GM21528 (cell line): ENCODE measurements at regions not wholly inside any gene's neighbourhood (a gene's known extent, or its start where the extent isn't known, plus 50 kb on each side); places are given as distances from the start of the nearest gene placed in this dataset.

Experiments
- ATAC-seq: cut with Tn5 transposase; IDR thresholded peaks from one replicate; pipeline ENCODE4 v1.9.1; 2021; ENCODE audit warnings: mild to moderate bottlenecking, moderate library complexity; ENCODE audit not compliant: unreplicated experiment, low FRiP score

- no peak for ATAC-seq
These were observed 319.9 kb downstream of the EN1 start for GRCh38 chr2:118527571-118527970.

- ATAC-seq: no peak
These were observed 322.1 kb downstream of the EN1 start for GRCh38 chr2:118525346-118525745.

DNA sequence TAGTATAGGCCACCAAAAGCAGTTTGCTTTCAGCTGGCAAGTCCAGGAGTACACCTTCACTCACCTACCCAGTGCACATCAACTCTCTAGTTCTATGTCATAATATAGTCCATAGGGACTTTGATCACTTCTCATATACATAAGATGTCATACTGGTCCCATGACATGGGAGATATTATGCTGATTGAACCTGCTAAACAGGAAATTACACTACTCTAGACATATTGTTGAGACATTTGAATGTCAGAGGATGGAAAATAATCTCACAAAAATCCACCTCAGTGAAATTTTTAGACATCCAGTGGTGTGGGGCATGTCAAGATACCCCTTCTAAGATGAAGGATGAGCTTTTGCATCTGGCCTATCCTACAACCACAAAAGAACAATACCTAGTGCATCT is 322.5 kb downstream of the EN1 start:
- no peak for ATAC-seq

DNA sequence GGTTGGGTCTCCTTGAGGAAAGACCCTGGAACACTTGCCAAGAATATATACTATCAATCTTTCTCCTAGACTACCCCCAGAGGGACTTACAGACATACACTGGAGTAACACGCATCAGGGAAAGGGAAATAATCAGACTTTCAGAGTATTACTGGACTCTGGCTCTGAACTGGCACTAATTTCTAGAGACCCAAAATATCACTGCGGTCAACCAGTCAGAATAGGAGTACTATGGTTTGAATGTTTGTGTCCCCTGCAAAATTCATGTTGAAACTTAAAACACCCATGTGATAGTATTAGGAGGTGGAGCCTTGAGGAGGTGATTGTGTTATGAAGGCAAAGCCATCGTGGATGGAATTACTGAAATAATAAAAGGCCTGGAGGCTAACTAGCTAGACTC is 323.7 kb downstream of the EN1 start:
- ATAC-seq: no peak

DNA sequence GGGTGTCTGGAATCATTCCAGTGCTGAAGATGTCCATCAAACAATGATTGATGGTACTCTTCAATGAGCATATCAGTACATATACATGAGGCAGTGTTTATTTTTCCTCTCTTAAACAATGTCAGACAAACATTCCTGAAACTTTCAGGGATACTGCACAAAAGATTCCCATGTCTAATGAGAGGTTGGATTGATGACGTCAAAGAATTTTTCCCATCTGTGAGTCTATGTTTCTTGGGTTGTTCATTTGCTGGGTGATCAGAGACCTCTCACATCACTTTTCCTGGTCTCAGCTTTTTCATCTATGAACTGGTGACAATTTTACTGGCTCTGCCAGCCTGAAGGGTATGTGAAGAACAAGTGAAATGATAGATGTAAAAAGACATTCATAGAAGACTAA is 325.5 kb downstream of the EN1 start:
- ATAC-seq: no peak

DNA sequence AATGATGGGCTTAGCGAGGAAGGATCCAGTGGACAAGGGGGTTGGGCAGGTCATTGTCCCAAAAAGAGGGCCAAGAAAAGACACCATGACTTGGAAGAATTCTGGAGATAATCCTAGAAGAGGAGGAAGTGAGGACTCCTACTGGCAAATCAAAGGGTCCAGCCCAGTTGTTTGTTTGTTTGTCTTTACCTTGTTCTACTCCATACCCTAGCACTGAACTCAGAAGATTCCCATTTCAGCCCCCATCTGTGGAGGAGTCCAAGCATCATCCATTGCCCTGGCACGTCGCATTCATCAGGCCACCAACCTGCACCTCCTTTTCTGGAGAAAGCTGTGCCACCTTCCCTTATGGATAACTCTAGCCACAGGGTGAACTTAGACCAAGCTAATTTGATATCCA is 326.2 kb downstream of the EN1 start:
- ATAC-seq: no peak

DNA sequence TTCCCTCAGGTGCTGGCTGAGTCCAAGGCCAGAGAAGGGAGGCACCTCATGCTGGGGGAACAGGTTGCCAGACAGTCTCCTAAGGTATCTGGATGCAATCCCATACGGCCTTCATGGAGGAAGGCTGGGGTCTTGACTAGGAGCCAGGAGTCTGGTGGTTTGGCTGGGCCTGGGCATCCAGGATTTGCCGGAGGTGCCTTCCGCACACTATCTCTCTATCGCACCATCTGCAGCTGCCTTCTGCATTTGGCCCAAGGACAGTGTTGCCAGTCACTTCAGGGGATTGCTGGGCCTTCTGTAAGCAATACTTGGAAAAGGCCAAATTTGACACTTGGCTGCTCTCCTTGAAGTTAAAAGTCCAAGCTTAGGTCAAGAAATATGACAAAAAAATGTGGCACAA is 327.2 kb downstream of the EN1 start:
- no peak for ATAC-seq

- no peak for ATAC-seq
These were observed 327.9 kb downstream of the EN1 start for GRCh38 chr2:118519511-118519910.

DNA sequence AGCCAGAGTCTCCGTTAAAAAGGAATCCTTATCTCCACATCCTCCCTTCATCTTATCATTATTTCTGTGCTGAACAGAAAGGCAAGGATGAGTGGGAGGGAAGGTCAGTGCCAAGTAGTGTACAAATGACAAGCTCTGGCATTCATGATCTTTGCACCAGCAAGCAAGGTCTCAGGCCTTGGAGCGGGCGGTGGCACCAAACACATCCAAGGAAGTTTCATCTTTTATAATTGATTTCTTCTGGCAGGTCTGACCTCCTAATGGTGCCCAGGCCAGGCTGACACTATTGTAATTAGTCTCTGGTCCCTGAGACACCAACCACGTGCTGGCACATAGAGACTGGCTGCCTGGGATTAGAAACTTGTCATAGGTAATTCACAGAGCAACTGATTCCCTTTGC is 336.6 kb downstream of the EN1 start:
- no peak for ATAC-seq

GRCh38 chr2:118509319-118510004 is 338.0 kb downstream of the EN1 start:
- ATAC-seq: no peak

GRCh38 chr2:118508282-118508681 is 339.2 kb downstream of the EN1 start:
- no peak for ATAC-seq

GRCh38 chr2:118505436-118505835 is 342.0 kb downstream of the EN1 start:
- ATAC-seq: no peak

DNA sequence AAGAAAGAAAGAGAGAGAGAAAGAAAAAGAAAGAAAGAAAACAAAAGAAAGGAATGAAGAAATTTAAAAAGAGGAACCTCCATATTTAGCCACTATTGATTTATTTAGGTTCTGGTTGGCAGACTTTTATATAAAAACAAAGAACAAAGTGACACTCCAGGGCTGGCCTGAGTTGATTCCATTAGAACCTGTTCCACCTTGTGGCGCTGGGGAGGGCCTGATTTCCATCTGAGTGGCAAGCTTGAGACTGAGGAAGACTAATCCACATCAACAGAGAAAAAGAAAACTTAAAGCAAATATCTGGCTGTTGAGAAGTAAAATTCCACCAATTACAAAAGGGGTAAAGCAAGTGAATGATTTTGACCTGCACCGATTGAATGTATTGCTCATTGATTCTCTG is 345.3 kb downstream of the EN1 start:
- no peak for ATAC-seq

DNA sequence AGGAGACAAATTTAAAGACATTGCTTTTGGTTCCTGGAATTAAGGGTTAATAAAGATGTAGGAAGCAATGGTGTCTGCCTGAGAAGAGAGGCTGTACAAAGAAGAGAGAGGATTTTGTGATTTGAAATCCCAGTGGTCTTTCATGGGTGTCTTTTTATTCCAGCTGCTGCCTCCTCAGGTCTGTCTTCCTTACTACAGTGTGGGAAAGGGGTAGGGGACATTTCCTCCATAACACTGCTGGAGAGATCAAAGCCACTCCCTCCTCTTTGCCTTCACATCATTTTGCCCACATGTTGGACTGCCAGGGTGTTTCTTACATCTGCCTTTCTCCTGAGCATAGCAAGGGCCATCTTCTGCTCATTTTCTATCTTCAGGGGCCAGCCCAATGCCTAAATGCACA is 348.5 kb downstream of the EN1 start:
- no peak for ATAC-seq

DNA sequence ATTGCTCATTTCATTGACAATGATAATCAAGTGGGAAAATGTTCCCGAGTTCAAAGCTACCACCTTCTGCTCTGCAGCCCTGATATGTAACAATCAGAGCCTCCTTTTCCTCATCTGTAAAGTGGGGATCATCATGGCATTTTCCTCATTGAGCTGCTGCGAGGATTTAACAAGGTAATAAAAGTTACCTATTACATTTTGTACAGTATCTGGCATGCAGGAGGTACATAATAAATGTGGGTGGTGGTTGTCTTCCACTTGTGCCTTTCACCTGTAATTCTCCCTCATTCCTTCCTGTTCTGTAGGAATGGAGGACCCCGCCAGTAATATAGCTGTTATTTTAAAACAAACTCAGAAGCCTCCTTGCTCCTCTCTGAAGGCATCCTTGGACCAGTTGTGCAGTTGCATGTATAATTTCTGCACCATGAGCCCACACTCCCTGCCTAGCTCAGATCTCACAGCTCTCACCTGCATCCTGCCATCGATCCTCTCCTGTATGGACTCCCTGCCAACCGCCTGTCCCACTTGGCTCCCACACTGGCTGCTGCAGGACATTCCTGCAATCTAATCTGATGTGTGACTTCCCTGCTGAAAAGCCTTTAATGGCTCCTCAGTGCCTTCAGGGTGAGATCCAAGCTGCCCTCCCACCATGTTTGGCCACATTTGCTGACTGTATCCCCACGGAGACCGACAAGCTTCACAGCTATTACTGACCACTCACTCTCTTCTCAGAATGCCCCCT is 350.4 kb downstream of the EN1 start:
- no peak for ATAC-seq

- ATAC-seq: no peak
These were observed 351.0 kb downstream of the EN1 start for GRCh38 chr2:118496467-118496866.

DNA sequence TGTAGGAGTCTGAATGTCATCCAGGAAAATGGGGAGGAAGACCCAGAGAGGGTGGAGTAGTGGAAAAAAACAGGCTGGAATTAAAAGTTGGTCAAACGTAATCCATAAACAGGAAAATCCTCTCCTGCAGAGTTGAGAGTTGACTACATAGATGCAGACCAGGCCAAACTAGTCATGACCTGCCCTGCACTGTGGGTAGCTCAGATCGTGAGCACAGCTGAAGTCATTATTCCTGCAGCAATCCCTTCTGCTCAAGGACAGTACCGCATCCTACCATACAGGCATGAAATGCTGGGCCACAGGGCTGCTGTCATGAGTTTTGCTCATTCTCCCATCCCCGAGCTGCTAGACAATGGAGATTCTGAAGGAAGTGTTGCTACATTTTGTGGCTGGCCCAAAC is 352.2 kb downstream of the EN1 start:
- no peak for ATAC-seq

- no peak for ATAC-seq
These were observed 354.2 kb downstream of the EN1 start for GRCh38 chr2:118493213-118493612.

GRCh38 chr2:118492335-118492734 is 355.1 kb downstream of the EN1 start:
- no peak for ATAC-seq

DNA sequence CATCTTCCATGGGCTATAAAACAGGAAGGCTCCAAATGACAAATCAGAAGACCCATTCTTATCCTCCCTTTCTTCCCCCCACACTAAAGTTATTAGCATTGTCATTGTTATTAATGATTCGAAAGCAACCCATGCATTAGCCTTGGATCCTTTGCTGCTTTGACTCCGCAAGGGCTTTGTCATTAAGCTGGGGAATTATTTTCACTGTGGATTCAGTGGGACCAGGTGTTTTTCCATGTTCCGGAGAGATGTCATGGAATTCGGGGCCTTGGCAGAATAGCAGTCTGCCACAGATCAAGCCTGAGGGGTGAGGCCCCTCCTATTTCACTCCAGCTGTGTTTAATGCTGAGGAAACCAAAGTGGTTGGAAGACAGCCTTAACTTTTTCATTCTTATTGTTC is 357.1 kb downstream of the EN1 start:
- ATAC-seq: no peak

GRCh38 chr2:118489712-118490299 is 357.6 kb downstream of the EN1 start:
- no peak for ATAC-seq

GRCh38 chr2:118481299-118481698 is 366.1 kb downstream of the EN1 start:
- no peak for ATAC-seq
